A549 (cell line): ENCODE measurements at regions not wholly inside any gene's neighbourhood (a gene's known extent, or its start where the extent isn't known, plus 50 kb on each side); places are given as distances from the start of the nearest gene placed in this dataset.

Experiments used
- BHLHE40 ChIP-seq: IDR thresholded peaks from 2 replicates; pipeline ENCODE4 v1.6.1; 2012; ENCODE audit warnings: low read depth, low read length, inconsistent platforms
- CEBPB ChIP-seq, 2 experiments: fragments of >200 bp in 1 of 2; sonication (Bioruptor Twin) in 1 of 2; formaldehyde crosslinking in 1 of 2; IDR thresholded peaks; 2 replicates each; pipeline ENCODE4 v1.6.1; 2012 to 2016
- HOXA7 ChIP-seq: fragments of 250-450 bp; sonication (Bioruptor Pico); IDR thresholded peaks from 2 replicates; pipeline ENCODE4 v1.5.0; 2020; ENCODE audit warnings: mild to moderate bottlenecking, moderate library complexity
- NR3C1 ChIP-seq: fragments of >200 bp; sonication (Bioruptor Twin); formaldehyde crosslinking; IDR thresholded peaks from 3 replicates; pipeline ENCODE4 v1.6.1; 2017
- POLR2A ChIP-seq: IDR thresholded peaks from 2 replicates; pipeline ENCODE4 v1.6.1; 2012; ENCODE audit warnings: mild to moderate bottlenecking, low read length
- RAD21 ChIP-seq, 2 experiments: fragments of >200 bp in 1 of 2; sonication (Bioruptor Twin) in 1 of 2; formaldehyde crosslinking in 1 of 2; IDR thresholded peaks in 1 of 2; conservative IDR thresholded peaks in 1 of 2; 2 replicates in 1 of 2; 3 replicates in 1 of 2; pipeline ENCODE4 v1.6.1; 2012 to 2018; ENCODE audit warnings: inconsistent platforms in 1 of 2
- RFX5 ChIP-seq: fragments of 450-650 bp; IDR thresholded peaks from 2 replicates; pipeline ENCODE4 v1.7.1; 2014; ENCODE audit warnings: antibody characterized with exemption, mild to moderate bottlenecking, moderate library complexity
- SREBF2 ChIP-seq: fragments of 450-650 bp; IDR thresholded peaks from 2 replicates; pipeline ENCODE4 v1.6.1; 2014; ENCODE audit warnings: mild to moderate bottlenecking, moderate library complexity
- TF ChIP-seq, protein P1 (sequence below): fragments of >200 bp; sonication (Bioruptor Twin); formaldehyde crosslinking; IDR thresholded peaks from 3 replicates; pipeline ENCODE4 v1.5.1; 2016
- TF ChIP-seq, protein P2 (sequence below): fragments of 200-600 bp; sonication (generic); IDR thresholded peaks from 2 replicates; pipeline ENCODE4 v1.6.1; 2016; ENCODE audit warnings: antibody characterized with exemption, mild to moderate bottlenecking, moderate library complexity
- TF ChIP-seq, protein P3 (sequence below): fragments of >200 bp; sonication (Bioruptor Twin); formaldehyde crosslinking; IDR thresholded peaks from 3 replicates; pipeline ENCODE4 v1.6.1; 2016
- TF ChIP-seq, protein P4 (sequence below): fragments of 250-450 bp; sonication (Bioruptor Pico); IDR thresholded peaks from 2 replicates; pipeline ENCODE4 v1.5.0; 2021; ENCODE audit warnings: mild to moderate bottlenecking, moderate library complexity, borderline replicate concordance
- TF ChIP-seq, protein P5 (sequence below): fragments of 150-350 bp; IDR thresholded peaks from 2 replicates; pipeline ENCODE4 v1.6.1; 2014; ENCODE audit warnings: low read depth, mild to moderate bottlenecking, low read length

DNA sequence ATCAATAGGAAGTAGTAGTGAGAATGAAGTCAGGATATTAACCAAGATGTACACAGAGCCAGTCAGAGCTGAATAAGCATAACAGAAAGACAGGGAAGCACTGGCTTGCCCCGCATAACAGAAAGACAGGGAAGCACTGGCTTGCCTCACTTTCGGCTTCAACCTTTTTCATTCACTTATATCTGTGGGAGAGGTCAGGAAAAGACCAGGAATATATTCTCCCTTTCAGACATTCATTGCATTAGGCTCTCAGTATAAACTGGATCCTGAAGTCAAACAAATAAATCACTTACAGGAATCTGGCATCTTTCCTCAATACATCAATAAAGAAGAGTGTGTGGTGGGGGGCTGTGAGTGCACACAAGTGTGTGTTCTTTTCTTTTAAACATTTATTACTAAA, 437.6 kb downstream of the C6orf118 start:
- TF ChIP-seq, protein P1, sequence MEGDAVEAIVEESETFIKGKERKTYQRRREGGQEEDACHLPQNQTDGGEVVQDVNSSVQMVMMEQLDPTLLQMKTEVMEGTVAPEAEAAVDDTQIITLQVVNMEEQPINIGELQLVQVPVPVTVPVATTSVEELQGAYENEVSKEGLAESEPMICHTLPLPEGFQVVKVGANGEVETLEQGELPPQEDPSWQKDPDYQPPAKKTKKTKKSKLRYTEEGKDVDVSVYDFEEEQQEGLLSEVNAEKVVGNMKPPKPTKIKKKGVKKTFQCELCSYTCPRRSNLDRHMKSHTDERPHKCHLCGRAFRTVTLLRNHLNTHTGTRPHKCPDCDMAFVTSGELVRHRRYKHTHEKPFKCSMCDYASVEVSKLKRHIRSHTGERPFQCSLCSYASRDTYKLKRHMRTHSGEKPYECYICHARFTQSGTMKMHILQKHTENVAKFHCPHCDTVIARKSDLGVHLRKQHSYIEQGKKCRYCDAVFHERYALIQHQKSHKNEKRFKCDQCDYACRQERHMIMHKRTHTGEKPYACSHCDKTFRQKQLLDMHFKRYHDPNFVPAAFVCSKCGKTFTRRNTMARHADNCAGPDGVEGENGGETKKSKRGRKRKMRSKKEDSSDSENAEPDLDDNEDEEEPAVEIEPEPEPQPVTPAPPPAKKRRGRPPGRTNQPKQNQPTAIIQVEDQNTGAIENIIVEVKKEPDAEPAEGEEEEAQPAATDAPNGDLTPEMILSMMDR, result no peak
- TF ChIP-seq CEBPB (IDR thresholded peaks at IDR 0.05) (no peak), NR3C1 (no peak), RFX5 (no peak), RAD21 (conservative IDR thresholded peaks at IDR 0.05 in 1 of 2, IDR thresholded peaks at IDR 0.05 in 1 of 2) (no peak), SREBF2 (no peak), POLR2A (no peak), HOXA7 (no peak), BHLHE40 (no peak)
- TF ChIP-seq, protein P2, sequence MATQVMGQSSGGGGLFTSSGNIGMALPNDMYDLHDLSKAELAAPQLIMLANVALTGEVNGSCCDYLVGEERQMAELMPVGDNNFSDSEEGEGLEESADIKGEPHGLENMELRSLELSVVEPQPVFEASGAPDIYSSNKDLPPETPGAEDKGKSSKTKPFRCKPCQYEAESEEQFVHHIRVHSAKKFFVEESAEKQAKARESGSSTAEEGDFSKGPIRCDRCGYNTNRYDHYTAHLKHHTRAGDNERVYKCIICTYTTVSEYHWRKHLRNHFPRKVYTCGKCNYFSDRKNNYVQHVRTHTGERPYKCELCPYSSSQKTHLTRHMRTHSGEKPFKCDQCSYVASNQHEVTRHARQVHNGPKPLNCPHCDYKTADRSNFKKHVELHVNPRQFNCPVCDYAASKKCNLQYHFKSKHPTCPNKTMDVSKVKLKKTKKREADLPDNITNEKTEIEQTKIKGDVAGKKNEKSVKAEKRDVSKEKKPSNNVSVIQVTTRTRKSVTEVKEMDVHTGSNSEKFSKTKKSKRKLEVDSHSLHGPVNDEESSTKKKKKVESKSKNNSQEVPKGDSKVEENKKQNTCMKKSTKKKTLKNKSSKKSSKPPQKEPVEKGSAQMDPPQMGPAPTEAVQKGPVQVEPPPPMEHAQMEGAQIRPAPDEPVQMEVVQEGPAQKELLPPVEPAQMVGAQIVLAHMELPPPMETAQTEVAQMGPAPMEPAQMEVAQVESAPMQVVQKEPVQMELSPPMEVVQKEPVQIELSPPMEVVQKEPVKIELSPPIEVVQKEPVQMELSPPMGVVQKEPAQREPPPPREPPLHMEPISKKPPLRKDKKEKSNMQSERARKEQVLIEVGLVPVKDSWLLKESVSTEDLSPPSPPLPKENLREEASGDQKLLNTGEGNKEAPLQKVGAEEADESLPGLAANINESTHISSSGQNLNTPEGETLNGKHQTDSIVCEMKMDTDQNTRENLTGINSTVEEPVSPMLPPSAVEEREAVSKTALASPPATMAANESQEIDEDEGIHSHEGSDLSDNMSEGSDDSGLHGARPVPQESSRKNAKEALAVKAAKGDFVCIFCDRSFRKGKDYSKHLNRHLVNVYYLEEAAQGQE, result no peak
- TF ChIP-seq, protein P3, sequence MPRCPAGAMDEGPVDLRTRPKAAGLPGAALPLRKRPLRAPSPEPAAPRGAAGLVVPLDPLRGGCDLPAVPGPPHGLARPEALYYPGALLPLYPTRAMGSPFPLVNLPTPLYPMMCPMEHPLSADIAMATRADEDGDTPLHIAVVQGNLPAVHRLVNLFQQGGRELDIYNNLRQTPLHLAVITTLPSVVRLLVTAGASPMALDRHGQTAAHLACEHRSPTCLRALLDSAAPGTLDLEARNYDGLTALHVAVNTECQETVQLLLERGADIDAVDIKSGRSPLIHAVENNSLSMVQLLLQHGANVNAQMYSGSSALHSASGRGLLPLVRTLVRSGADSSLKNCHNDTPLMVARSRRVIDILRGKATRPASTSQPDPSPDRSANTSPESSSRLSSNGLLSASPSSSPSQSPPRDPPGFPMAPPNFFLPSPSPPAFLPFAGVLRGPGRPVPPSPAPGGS, result no peak
- TF ChIP-seq, protein P4, sequence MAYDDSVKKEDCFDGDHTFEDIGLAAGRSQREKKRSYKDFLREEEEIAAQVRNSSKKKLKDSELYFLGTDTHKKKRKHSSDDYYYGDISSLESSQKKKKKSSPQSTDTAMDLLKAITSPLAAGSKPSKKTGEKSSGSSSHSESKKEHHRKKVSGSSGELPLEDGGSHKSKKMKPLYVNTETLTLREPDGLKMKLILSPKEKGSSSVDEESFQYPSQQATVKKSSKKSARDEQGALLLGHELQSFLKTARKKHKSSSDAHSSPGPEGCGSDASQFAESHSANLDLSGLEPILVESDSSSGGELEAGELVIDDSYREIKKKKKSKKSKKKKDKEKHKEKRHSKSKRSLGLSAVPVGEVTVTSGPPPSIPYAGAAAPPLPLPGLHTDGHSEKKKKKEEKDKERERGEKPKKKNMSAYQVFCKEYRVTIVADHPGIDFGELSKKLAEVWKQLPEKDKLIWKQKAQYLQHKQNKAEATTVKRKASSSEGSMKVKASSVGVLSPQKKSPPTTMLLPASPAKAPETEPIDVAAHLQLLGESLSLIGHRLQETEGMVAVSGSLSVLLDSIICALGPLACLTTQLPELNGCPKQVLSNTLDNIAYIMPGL (CRISPR knock-in tag), result no peak
- TF ChIP-seq, protein P5, sequence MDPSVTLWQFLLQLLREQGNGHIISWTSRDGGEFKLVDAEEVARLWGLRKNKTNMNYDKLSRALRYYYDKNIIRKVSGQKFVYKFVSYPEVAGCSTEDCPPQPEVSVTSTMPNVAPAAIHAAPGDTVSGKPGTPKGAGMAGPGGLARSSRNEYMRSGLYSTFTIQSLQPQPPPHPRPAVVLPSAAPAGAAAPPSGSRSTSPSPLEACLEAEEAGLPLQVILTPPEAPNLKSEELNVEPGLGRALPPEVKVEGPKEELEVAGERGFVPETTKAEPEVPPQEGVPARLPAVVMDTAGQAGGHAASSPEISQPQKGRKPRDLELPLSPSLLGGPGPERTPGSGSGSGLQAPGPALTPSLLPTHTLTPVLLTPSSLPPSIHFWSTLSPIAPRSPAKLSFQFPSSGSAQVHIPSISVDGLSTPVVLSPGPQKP, result no peak
